ENCODE measurements at regions not wholly inside any gene's neighbourhood (a gene's known extent, or its start where the extent isn't known, plus 50 kb on each side); places are given as distances from the start of the nearest gene placed in this dataset.

DNA sequence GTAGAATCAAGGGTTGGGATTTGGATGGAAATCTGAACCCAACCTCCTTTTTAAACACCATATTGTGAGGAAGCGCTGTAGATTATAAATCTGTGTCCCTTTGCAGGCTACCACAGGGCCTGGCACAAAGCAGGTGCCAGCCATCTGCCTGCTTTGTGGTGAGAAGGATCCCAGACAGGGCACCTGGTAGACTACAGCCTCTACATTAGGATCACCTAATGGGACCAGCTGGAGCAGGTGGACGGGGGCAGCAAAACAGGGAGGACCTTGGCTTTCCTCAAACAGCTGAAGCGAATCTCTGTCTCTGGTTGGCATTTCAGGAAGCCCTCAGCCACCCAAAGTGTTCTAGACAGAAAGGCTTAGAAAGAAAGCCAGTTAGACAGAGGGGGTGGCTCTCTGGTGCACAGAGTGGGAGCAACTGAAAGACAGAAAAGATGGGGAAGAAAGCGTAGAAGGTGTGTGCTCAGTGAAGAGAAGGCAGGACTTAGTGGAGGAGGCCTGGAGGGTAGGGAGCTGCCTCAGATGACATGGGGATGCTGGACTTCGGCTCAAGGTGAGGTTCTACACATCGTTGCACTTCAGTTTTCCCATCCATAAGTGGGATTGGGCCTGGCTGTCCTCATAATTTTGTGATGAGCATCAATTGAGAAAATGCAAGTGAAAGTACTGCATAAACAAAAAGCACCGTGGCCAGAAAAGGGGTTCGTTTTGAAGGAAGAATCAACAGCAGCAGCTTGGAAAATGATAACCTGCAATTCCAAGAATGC is 350.8 kb downstream of the CYRIA start:
- Histone ChIP-seq H3K79me1 (ENCODE audit: insufficient read depth, low read depth, low read length, poor library complexity, severe bottlenecking) (no peaks in the 10 kb centered on the region), H2BK5ac (ENCODE audit: insufficient read length, low read length) (no peak overlapping the region), H3K4ac (ENCODE audit: low read depth, low read length) (no peak overlapping the region), H3K4me1 (ENCODE audit: insufficient read depth, low read length) (no peaks in the 10 kb centered on the region; the same call in 1 of the 2 replicates), H3K27me3 (ENCODE audit: insufficient read depth, low read length) (no peaks in the 10 kb centered on the region), H4K91ac (ENCODE audit: insufficient read length, low read depth, low read length) (no peak overlapping the region), H3K56ac (ENCODE audit: insufficient read length, low read depth, low read length) (no peak overlapping the region), H3K14ac (ENCODE audit: insufficient read depth, low read length) (no peak overlapping the region), H4K20me1 (ENCODE audit: control insufficient read depth, insufficient read depth, insufficient read length) (no peaks in the 10 kb centered on the region), H3K9me3 (ENCODE audit: control insufficient read depth, low read depth, low read length) (no peaks in the 10 kb centered on the region), H2AK5ac (ENCODE audit: insufficient read length, low read length) (no peak overlapping the region), H3K18ac (ENCODE audit: insufficient read length, low read depth, low read length) (no peak overlapping the region), H2BK20ac (ENCODE audit: low read depth, low read length, poor library complexity, severe bottlenecking) (no peak overlapping the region), H3K9ac (ENCODE audit: extremely low read depth, insufficient read length, low read length) (no peak overlapping the region), H3K23me2 (ENCODE audit: insufficient read length, low read depth, low read length, poor library complexity, severe bottlenecking) (no peaks in the 10 kb centered on the region), H2BK120ac (ENCODE audit: low read depth, low read length, poor library complexity, severe bottlenecking) (no peak overlapping the region), H3K23ac (ENCODE audit: insufficient read length, low read depth, low read length) (no peak overlapping the region), H4K5ac (ENCODE audit: insufficient read length, low read depth, low read length) (no peak overlapping the region), H3K27ac (ENCODE audit: insufficient read length, low read depth, low read length) (no peak overlapping the region), H4K8ac (replicated peaks; ENCODE audit: insufficient read length, low read depth, low read length) (no peak overlapping the region), H3K4me2 (ENCODE audit: insufficient read depth, insufficient read length, low read length) (no peak overlapping the region), H2AFZ (ENCODE audit: low read length) (no peak overlapping the region), H3K79me2 (ENCODE audit: insufficient read depth, low read length) (no peaks in the 10 kb centered on the region), H2BK12ac (ENCODE audit: insufficient read length, low read depth, low read length) (no peak overlapping the region), H3T11ph (ENCODE audit: low read length) (no peak overlapping the region), H2BK15ac (ENCODE audit: low read depth, low read length) (no peak overlapping the region)
- Mint-ChIP-seq H3K36me3 (ENCODE audit: insufficient read depth in 1 of 3, low read depth in 3 of 3) (no peaks in the 10 kb centered on the region), H3K27me3 (ENCODE audit: low read depth) (peaks cover 5% of the 10 kb centered on the region; the same call in 1 of the 2 replicates), H3K9me3 (no peaks in the 10 kb centered on the region), H3K4me3 (no peak overlapping the region), H3K4me1 (peaks cover 12 to 15% of the 10 kb centered on the region in 2 experiments), H3K27ac (no peak overlapping the region)
- no CpG with 5 or more reads among the region's 8 CpGs for WGBS (ENCODE audit: extremely low coverage, insufficient read length, low lambda C conversion rate)
- DNase-seq = no peak
- TF ChIP-seq, protein P1, sequence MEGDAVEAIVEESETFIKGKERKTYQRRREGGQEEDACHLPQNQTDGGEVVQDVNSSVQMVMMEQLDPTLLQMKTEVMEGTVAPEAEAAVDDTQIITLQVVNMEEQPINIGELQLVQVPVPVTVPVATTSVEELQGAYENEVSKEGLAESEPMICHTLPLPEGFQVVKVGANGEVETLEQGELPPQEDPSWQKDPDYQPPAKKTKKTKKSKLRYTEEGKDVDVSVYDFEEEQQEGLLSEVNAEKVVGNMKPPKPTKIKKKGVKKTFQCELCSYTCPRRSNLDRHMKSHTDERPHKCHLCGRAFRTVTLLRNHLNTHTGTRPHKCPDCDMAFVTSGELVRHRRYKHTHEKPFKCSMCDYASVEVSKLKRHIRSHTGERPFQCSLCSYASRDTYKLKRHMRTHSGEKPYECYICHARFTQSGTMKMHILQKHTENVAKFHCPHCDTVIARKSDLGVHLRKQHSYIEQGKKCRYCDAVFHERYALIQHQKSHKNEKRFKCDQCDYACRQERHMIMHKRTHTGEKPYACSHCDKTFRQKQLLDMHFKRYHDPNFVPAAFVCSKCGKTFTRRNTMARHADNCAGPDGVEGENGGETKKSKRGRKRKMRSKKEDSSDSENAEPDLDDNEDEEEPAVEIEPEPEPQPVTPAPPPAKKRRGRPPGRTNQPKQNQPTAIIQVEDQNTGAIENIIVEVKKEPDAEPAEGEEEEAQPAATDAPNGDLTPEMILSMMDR (conservative IDR thresholded peaks at IDR 0.05) = no peak

Measured in H9 (cell line).